Islet precursor cell (in vitro differentiated cells): ENCODE measurements at regions not wholly inside any gene's neighbourhood (a gene's known extent, or its start where the extent isn't known, plus 50 kb on each side); places are given as distances from the start of the nearest gene placed in this dataset.
"Not testable (repeated sequence)": the region's sequence is repeated elsewhere in the genome, so short reads cannot be mapped to it uniquely, and the experiment has no call there.

Source experiments
- DNase-seq: peaks from one replicate; pipeline ENCODE4 v3.0.0-alpha.2; 2018

GRCh38 chr17:14593956-14594355, 293.1 kb downstream of the HS3ST3B1 start:
- DNase-seq, result no peak

- no peak for DNase-seq
Measured at GRCh38 chr17:14590459-14591250, 289.8 kb downstream of the HS3ST3B1 start.

GRCh38 chr17:14585099-14585498, 284.2 kb downstream of the HS3ST3B1 start:
- DNase-seq, result no peak

- DNase-seq, result no peak
Measured at GRCh38 chr17:14582996-14583395, 282.1 kb downstream of the HS3ST3B1 start.

GRCh38 chr17:14581186-14581830, 280.4 kb downstream of the HS3ST3B1 start:
- DNase-seq, result no peak

GRCh38 chr17:14580499-14580898, 279.6 kb downstream of the HS3ST3B1 start:
- no peak for DNase-seq

- no peak for DNase-seq
Measured at GRCh38 chr17:14579716-14580115, 278.8 kb downstream of the HS3ST3B1 start.

GRCh38 chr17:14575471-14575953, 274.6 kb downstream of the HS3ST3B1 start:
- DNase-seq, result no peak

- not testable (repeated sequence) for DNase-seq
Measured at GRCh38 chr17:14560325-14560724, 259.4 kb downstream of the HS3ST3B1 start.

- DNase-seq, result no peak
Measured at GRCh38 chr17:14559264-14560119, 258.6 kb downstream of the HS3ST3B1 start.

GRCh38 chr17:14557480-14557879, 256.6 kb downstream of the HS3ST3B1 start:
- no peak for DNase-seq

- DNase-seq, result no peak
Measured at GRCh38 chr17:14553847-14554246, 253.0 kb downstream of the HS3ST3B1 start.

GRCh38 chr17:14552306-14552705, 251.4 kb downstream of the HS3ST3B1 start:
- peak; percentile 75 for DNase-seq

GRCh38 chr17:14547556-14547955, 246.7 kb downstream of the HS3ST3B1 start:
- no peak for DNase-seq

- DNase-seq, result no peak
Measured at GRCh38 chr17:14547016-14547415, 246.1 kb downstream of the HS3ST3B1 start.

GRCh38 chr17:14545156-14545906, 244.4 kb downstream of the HS3ST3B1 start:
- DNase-seq, result no peak

- DNase-seq, result no peak
Measured at GRCh38 chr17:14541714-14542113, 240.8 kb downstream of the HS3ST3B1 start.

GRCh38 chr17:14539801-14540200, 238.9 kb downstream of the HS3ST3B1 start:
- DNase-seq, result no peak

GRCh38 chr17:14532242-14532641, 231.4 kb downstream of the HS3ST3B1 start:
- not testable (repeated sequence) for DNase-seq

- DNase-seq, result no peak
Measured at GRCh38 chr17:14525551-14526455, 224.9 kb downstream of the HS3ST3B1 start.

- no peak for DNase-seq
Measured at GRCh38 chr17:14522795-14523387, 222.0 kb downstream of the HS3ST3B1 start.
